PFSK-1 (cell line): ENCODE measurements at regions not wholly inside any gene's neighbourhood (a gene's known extent, or its start where the extent isn't known, plus 50 kb on each side); places are given as distances from the start of the nearest gene placed in this dataset.

Source experiments
- FOXP2 ChIP-seq: optimal IDR thresholded peaks from 2 replicates; pipeline ENCODE3; 2011; ENCODE audit warnings: borderline replicate concordance, control low read depth, inconsistent platforms; ENCODE audit not compliant: insufficient read depth; ENCODE audit errors: extremely low read length, extremely low read depth
- POLR2AphosphoS5 ChIP-seq: IDR thresholded peaks from 2 replicates; pipeline ENCODE4 v1.6.1; 2012; ENCODE audit warnings: low read depth, mild to moderate bottlenecking, control low read depth, low read length, moderate library complexity
- REST ChIP-seq, 2 experiments: IDR thresholded peaks; 2 replicates each; pipeline versions ENCODE4 v1.6.1 to v1.8.0; 2011 to 2012; ENCODE audit warnings: low read depth in 2 of 2, low read length in 2 of 2, control low read depth in 1 of 2, inconsistent platforms in 1 of 2, mild to moderate bottlenecking in 1 of 2, moderate library complexity in 1 of 2; ENCODE audit not compliant: insufficient read depth in 1 of 2
- SIN3A ChIP-seq: IDR thresholded peaks from 2 replicates; pipeline ENCODE4 v1.6.1; 2012; ENCODE audit warnings: mild to moderate bottlenecking, low read length, moderate library complexity, borderline replicate concordance; ENCODE audit not compliant: insufficient read depth
- TAF1 ChIP-seq: IDR thresholded peaks from 2 replicates; pipeline ENCODE4 v1.6.1; 2012; ENCODE audit warnings: low read length, control low read depth, borderline replicate concordance; ENCODE audit not compliant: insufficient read depth

DNA sequence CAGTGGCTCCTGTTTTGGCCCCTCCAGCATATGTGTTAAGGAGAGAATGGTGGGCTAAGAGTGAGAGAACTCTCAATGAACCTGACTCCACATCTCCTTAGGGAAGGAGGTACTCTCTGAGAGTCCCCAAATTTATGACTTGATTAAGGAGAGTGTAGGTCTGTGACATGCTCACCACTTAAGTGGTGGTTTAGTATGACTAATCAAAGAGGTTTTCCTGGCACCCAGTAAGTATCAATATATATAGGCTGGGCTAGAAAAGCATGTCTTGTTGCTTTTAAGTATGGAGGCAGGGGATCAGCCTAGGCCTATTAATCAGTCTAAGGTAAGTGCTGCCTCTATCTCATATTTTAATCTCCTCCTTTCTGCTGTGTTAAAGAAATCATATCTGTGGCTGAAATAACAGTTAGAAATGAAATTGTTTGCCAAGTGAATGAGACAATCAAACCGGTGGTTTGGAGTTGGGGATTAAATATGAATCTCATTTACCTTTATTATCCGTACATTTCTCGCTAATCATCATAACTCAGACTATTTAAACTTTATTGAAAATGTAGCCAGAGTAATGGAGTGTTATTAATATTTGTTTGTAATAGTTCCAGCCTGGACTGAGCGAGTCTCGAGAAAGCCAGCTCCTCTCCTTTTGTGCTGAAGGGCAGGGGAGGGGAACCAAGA lies 107.7 kb upstream of the MEIS1 start:
- TF ChIP-seq REST (IDR thresholded peaks at IDR 0.05; ENCODE audit: insufficient read depth in 1 of 2, low read depth in 2 of 2, low read length in 2 of 2) (no peak), POLR2AphosphoS5 (no peak), SIN3A (no peak), FOXP2 (no peak), TAF1 (no peak)

- TF ChIP-seq TAF1 (no peak), FOXP2 (no peak), SIN3A (no peak), REST (IDR thresholded peaks at IDR 0.05; ENCODE audit: insufficient read depth in 1 of 2, low read depth in 2 of 2, low read length in 2 of 2) (no peak), POLR2AphosphoS5 (no peak)
These were observed 109.9 kb upstream of the MEIS1 start for GRCh38 chr2:66324909-66325528.

DNA sequence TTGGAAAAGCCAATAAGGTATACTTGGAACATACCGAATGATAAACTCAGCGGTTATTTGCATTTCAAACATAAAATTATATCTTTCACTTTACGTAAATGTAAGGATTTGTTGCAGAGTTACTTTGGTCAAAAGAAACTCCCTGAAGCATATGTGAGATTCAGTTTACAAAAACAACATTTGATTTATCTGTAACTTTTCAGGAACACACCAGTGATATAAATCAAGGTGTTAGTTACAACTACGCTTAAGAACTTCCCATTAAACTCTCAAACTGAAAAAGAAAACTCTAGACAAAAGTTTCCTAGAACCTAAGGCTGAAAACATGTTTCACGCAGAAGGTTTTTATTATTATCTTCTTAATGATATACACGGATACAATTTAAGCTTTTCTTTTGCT lies 110.6 kb upstream of the MEIS1 start:
- no peak for TF ChIP-seq SIN3A
- no peak for TF ChIP-seq FOXP2
- no peak for TF ChIP-seq REST (IDR thresholded peaks at IDR 0.05; ENCODE audit: insufficient read depth in 1 of 2, low read depth in 2 of 2, low read length in 2 of 2)
- TF ChIP-seq TAF1, result no peak
- TF ChIP-seq POLR2AphosphoS5, result no peak

- TF ChIP-seq SIN3A, result no peak
- no peak for TF ChIP-seq TAF1
- TF ChIP-seq FOXP2, result no peak
- no peak for TF ChIP-seq POLR2AphosphoS5
- TF ChIP-seq REST (IDR thresholded peaks at IDR 0.05; ENCODE audit: insufficient read depth in 1 of 2, low read depth in 2 of 2, low read length in 2 of 2), result no peak
These were observed 111.5 kb upstream of the MEIS1 start for GRCh38 chr2:66323406-66323805.
